Occipital lobe (tissue), 1 donor: ENCODE measurements at regions not wholly inside any gene's neighbourhood (a gene's known extent, or its start where the extent isn't known, plus 50 kb on each side); places are given as distances from the start of the nearest gene placed in this dataset.

Experiments
- DNase-seq: peaks from one replicate; lab custom pipeline; 2025; lab: John Stamatoyannopoulos, UW

DNA sequence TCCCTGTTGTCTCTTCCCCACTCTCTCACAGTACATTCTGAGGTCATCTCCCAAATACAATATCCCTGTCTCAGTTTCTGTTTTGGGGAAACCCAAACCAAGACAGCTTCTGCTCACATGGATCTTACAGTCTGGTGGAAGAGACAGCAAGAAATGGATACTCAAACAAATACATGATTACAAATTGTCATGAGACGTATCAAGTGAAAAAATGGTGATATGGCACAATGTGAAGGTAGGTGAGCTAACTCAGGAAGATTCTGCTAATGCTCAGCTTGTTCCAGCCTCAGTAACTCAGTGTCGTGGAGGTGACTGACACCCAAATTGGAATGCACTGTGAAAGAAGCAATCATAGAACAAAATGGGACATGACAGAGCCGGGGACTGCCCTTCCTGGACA, 68.3 kb downstream of the CHST1 start:
- DNase-seq: no peak

DNA sequence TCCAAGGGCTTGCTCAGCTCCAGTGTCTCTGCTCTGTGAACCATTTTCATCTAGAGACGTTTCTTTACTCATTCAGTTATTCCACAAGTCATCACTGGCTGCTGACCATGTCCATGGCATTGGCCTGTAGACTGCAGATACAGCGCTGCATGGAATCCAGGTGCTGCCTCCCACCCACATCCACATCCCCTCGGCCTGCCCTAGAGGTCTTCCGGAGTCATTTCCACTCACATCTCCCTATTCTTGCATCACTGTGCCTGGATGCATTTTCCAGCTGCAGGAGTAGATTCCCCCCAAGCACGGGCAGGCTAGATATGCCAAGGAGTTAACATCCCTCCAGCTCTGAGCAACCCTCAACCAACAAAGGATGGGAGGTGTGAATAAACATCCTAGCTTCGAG, 68.9 kb downstream of the CHST1 start:
- DNase-seq: no peak

DNA sequence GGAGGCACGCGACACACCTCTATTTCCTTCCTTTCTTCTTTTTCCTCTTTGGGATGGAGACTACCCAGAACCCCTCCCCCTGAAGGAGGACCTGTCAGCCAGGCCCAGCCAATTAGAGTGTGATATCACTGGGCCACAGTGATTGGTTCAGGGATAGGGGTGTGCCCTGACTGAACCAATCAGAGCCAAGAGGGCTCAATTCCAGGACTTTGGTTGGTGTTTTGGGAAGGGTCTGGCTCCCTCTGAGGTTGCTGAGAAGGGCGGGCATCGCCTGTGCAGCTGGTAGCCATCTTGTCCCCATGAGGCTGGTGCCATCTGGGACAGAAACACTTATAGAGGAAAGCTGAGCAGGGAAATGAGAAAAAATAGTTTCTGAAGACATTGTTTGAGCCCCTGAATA, 71.4 kb downstream of the CHST1 start:
- DNase-seq: no peak

DNA sequence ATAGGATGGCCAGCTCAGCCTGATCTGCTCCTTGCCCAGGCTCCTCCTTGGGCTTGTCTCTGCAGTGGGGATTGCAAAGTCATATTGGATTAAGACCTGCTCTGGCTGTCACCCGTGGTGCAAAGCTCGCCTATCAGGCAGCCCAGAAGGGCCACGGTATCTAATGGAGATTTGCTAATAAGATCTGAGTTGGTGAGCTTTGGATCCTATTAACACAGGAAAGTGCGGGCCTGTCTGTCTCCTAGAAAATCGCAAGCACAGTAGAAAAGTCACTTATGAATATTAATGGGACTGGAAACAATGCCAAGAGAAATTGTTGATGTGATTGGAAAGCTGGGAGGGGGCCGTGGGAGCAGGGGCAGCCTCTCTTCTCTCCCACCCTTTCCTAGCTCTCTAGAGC, 72.8 kb downstream of the CHST1 start:
- DNase-seq: no peak

DNA sequence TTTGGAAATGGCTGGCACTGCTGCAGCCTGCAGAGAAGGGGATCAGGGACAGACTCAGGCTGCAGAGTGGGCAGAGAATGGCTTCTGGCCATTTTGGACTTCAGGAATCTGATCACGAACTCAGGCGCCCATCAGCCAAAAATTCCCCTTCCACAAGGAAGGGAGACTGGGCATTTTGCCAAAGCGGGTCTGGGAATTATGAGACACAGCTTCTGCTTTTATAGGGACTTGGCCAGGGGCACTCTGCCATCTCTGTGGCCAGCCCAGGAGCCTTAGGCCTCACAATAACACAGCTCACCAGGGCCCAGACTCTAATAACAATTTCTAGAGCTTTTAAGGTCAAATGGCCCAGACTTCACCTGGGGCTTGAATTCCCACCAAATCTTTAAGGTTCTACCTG, 74.7 kb downstream of the CHST1 start:
- DNase-seq: no peak

DNA sequence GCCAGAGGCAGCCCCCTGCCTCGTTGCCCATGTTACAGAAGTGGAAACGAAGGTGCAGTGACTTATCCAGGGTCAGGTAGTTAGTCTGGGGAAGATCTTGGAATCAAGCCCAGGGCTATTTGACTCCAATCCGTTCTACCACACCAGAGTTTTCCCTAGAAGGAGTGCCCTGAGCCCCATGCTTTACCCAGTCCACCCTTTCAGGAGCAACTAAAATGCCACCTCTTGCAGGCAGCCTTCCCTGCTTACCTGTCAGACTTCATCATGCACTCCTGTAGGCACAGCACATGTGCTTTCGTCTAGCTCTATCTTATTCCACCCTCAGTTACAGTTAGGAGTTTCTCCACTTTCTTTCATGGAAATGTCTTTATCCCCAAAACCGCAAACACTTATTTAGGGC, 80.2 kb downstream of the CHST1 start:
- no peak for DNase-seq

DNA sequence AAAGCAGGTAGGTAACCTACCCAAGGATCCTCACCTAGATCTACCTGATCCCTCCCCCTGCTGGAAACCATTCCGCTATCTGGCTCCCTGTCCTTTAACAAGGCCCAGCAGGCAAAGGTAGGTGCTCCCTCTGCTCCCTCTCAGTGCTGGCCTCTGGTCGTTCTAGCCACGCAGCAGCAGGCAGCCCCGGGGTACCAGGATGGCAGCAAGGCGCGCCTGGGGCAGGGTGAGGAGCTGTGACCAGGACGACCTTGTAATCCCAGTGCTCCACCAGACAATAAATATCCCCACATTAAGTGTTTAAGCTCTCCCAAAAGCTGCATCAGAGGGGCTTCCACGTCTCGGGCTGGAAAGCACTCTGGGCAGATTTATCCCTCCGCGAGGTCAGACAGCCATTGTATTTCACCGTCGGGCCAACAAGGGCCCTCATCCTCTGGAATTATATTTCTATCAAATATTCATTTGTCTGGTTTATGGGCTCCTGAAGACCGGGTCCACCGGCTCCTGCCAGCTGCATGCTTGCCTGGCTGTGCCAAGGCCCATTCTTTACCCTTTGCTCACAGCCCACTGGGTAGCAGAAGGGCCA, 81.3 kb downstream of the CHST1 start:
- no peak for DNase-seq

DNA sequence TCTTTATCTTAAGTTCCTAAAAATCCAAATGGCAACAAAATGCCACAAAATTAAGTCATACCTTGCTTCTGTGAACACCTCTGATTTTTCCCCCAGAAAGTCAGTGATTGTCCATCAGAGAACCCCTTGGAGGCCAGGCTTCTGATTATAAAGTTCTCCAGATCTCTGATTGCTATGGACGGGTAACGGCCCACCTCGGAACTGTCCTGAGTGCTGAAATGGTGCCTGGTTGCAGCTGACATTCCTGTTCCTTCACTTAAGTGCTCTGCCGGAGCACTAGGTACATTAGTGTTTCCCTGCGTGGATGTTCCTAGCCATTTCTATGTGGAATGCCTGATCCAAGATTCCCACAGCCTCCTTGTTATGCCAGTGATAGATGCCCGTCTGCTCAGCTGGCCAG, 85.0 kb downstream of the CHST1 start:
- DNase-seq: no peak

DNA sequence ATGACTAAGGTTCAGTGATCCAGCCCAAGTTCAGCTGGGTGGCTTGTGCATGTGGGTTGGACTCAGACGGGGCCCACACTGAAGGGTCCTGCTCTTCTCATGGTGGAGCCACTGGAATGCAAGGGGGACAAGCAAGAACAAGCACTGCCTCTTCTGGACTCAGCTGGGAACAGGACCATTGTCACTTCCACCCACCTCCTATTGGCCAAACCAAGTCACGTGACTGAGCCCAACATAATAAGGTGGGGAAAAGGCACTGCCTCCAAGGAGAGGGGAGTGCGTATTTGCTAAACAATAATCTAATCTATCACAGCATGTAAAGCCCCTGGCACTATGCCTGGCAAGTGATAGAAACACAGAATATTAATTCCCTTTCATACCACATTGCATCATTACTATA, 87.1 kb downstream of the CHST1 start:
- DNase-seq: no peak

DNA sequence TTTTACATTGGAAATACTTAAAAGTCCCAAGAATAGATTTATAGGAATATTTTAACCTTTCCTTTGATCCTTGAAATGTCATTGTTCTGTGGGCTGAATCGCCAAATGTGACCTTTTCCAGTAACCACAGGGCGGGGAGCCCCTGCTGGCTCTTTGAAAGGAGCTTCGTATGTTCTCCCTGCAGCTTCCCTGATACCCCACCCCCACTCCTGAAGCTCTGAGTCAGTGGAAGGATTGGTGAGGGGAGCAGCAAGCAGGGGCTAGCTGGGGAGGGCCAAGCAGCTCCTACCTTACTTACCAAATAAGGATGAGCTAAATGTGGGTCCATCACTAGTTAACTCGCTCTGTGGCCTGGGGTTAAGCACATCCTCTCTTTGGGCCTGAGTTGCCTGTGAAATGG, 87.7 kb downstream of the CHST1 start:
- no peak for DNase-seq

DNA sequence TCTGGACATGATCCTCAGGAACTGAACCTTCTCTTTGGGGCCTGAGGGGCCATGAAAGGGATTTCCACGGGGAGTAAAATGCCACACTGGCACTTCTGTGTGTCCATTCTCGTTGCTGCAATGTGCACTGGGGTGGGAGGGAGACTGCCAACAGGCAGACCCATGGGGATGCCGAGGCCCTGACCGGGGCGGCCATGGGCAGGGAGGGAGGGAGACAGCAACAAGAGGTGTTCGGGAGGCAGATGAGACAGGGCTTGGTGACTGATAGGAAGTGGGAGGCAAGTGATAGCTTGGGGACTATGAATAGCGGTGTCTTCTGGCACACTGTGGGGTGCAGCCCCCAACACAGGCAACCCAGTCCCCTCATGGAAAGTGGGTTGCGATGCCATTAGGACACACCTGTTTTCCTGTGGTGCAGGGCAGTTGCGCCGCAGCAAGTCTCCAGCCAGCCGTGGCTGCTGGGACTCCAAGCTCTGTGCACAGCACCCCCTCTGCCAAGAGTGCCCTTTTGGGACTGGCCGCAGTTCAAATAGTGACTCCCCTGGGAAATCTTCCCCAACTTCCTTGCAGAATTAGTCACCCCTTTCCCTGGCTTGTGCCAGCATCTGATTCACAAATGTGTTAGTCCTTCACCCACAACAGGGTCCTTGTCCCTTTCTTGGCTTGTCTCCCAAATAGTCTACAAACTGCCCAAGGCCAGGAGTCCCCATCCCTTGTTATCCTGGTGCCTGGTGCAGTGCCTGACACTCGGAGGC, 88.8 kb downstream of the CHST1 start:
- DNase-seq: no peak

DNA sequence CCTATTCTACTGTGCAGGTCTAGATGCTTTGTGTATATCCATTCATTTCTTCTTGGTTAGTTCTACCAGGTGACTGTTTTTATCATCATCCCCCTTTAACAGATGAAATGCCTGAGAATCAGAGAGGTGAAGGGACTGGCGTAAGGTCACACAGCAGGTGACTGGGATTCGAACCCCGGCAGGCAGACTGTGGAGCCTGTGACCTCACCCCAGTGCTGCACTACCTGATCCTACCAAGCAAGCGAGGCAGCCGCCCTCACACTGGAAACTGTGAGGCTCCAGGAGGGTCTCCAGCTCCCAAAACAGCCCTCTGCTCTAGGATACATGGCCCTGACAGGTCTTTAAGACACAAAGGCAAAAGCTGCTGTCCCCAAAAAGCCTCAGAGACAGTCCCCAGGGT, 91.7 kb downstream of the CHST1 start:
- DNase-seq: no peak

DNA sequence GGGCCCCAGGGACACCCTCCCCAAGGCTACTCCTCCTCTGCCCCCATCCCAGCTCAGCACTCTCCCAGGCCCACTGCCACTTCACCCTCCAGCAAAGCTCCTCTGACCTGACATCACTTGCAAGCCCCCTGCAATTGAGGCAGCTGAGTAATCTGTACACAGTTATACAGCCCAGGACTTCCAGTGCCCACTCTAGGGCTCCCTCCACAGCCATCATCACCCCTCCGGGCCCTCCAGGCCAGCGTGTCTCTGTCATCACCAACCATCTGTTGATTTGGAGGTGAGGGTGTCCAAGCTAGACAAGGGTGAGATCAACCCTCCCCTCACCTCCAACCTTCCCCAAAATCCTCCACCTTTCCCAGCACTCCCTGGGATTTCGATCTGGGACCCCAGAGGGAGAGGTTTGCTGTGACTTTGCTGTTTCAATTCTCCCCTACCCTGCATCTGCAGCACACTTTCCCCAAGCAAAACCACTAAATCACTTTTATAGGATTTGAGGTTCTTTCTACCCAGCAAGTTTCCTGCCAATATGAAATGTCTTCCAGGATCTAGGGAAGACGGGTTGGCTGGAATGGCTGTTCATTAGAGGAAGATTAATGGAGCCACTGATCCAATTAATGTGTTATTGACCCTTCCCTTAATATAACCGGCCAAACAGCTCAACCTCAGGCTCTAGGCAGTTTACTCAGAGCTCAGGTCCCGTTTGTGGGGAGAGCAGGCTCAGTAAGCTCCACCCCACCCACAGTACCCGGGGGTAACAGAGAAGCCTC, 92.9 kb downstream of the CHST1 start:
- no peak for DNase-seq

DNA sequence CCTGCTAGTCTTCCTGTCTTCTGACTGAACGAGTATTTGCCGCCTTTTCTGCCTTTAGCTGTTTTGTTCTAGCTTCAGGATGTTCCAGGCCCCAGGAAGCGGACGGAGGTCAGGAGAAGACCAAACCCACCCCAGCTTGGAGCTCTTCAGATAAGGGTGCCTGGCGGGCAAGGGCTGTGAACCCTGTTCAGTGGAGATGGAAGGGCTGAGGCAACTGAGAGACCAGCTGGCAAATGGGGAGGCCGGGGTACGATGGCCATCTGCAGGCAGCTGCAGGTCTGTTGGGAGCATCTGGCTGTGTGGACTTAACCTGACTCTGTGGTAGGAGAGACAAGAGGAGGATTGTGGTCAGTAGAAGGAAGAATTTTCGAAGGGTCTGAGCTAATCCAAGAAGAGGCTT, 95.6 kb downstream of the CHST1 start:
- DNase-seq: no peak

DNA sequence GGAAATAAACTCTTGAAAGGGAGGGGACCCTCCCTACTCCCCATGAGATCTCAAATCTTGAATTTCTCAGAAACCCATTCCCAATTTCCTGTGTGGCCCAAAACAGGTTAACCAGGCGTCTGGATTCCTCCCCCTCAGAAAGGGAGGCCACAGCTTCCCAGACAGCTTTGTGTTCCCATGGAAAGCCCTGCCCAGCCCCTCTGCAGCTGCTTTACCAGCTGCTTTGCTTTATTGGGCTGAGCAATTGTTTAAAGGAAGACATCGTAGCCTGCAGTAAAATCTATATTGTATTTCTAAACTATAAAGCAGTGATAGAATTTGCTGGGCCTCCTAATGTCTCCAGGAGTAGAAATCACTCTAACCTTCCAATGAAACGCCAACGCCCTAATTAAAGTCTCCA, 97.4 kb downstream of the CHST1 start:
- DNase-seq: no peak

DNA sequence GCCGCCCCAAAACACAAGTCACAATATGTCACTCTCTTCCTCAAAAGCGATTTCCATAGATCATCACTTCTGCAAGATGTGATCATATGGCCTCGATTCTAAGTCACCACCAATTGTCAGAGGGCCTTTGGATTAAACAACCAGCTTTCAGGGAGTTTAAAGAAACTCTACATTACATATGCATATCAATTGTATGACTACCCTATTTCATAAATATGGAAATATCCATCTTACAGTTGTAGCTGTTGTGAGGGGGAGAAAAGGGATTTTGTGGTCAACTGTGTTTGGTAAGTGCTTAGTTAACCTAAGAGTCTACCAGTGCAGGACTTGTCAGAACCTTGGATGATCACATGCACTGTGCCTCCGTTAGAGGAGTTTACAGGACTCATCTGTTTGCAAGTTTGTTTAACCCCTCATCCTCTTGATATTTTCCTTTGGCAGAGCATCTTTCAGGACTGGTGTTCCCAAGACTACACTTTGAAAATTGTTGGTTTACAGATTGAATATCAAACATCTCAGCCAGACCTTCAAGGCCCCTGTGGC, 99.9 kb downstream of the CHST1 start:
- no peak for DNase-seq

DNA sequence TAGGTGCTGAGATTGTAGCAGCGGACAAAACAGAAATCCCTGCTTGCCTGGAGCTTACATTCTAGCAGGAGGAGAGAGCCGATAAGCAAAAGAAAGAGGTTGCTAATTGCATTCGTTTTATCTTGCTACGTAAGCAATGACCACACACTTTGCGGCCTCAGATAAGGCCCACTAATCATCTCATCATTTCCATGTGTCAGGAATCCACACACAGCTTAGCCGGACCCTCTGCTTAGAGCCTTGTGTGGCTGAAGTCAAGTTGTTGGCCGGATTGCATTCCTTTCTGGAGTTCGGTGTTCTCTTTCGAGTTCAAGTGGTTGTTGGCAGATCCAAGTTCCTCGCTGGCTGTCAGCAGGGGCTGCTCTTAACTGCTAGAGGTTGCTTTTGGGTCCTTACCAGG, 101.6 kb downstream of the CHST1 start:
- no peak for DNase-seq

DNA sequence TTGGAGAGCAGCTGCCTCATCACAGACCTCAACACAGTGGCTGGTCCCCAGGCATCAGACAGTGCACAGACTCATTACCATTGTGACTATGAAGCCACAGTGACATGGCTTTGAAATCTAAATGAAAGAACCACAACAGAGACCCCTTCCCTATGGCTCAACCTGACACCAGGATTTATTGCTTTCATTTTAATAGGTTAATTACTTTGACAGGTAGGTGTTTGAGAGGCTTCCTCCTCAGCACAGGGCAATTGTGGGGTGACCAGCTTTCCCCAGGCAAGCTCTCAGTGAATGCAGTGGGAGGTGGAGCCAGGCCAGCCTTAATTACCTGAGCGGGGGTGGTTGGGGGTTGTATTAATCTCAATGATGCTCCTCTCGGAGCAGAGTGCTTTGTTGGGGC, 102.3 kb downstream of the CHST1 start:
- DNase-seq: no peak

DNA sequence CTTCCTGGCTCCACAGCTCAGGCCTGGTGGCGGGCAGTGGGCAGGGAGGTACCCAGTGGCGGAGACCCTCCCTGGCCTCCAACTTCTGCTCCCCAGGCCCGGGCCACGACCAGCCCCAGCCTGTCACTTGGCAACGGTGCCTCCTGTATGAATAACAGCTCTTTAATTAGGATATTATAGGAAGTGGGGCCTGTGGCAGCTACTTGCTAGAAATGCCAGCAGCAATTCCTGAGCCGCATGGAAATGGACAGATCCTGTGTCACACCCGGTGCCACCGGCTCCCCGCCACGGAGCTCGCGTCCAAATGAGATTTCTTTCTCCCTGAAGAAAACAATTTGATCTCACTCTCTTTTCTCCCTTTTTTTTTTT, 104.5 kb downstream of the CHST1 start:
- DNase-seq: no peak

DNA sequence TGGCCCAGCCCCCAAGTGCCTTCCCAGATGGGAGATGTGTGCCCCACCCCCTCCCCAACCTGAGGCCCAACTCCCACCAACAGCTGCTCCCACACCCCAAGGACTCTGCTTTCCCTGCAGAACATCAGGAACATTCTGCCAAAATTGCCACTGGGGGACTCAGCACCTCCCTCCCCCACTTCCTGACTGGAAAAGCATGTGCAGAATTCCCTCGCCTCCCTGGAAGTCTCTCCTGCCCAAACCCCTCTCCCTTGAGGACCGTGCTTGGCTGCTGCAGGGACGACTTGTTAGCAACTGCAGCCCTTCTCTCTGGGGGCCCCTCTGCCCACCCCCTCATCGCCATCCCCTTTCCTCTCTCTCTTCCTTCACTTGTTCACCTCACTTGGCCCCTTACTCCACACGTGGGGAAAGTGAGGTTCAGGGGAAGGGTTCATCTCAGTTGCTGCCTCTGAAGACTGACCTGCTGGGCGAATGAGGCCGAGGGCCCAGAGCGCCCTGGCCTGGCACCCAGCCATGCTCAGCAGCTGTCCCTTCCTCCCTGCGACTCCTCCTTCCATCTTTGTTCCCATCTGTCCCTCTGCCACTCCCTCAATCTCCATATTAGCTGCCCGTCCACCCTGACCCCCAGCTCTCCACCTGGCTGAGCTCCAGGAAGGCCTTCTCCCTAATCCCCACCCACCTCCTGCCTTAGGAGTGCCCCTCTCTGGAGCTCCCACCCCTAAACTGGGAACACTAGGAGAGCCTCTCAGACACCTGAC, 105.1 kb downstream of the CHST1 start:
- no peak for DNase-seq

DNA sequence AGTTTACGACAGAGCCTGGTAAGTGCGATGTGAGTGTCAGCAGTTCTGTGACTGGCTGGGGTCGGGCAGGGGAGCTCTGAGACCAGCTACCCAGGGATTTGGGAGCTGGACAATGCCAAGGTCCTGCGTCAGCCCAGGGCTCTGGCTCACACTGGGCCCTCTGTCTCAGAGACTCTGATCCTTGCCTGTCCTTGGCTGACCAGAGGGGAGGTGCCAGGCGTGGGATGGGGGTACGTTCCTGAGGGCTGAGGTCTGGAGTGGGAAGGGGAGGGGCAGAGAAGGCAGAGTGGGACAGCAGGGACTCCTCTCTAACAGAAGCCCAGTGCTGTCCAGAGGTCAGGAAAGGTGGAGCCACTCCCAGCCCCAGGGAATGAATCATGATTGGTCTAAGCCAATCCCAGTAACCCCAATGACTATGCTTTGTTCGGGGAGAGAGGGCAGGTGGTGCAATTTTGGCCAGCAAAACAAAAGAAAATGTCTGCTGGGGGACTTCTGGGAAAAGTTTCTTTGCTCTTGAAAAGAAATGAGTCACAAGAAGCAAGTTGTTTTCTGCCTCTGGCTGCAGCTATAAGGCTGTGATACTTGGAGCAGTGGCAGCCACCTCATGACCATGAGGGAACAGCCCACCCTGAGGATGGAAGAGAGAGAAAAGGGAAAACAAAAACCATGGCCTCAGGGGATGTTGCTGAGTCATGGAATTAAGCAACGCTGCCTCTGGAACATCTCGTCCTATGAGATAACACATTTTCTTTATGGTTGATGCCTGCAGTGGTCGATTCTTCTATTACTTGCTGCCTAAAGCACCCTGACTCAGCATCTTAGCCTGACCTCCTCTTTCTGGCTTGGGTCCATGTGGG, 108.3 kb downstream of the CHST1 start:
- DNase-seq: no peak
